K562 (cell line): ENCODE measurements at regions not wholly inside any gene's neighbourhood (a gene's known extent, or its start where the extent isn't known, plus 50 kb on each side); places are given as distances from the start of the nearest gene placed in this dataset.

Source experiments
- CSDE1 ChIP-seq, 2 experiments: fragments of 450-650 bp; IDR thresholded peaks; 2 replicates each; pipeline ENCODE4 v1.6.1; 2016; ENCODE audit warnings: mild to moderate bottlenecking in 1 of 2
- POLR2AphosphoS5 ChIP-seq: IDR thresholded peaks from 2 replicates; pipeline ENCODE4 v1.6.1; 2011; ENCODE audit warnings: mild to moderate bottlenecking, low read depth, low read length, moderate library complexity; ENCODE audit not compliant: control insufficient read depth, insufficient read depth
- SETDB1 ChIP-seq: IDR thresholded peaks from one replicate; pipeline ENCODE4 v1.6.1; 2012; ENCODE audit warnings: low read length, control low read depth, inconsistent platforms
- U2AF1 ChIP-seq: fragments of 200-400 bp; formaldehyde crosslinking; optimal IDR thresholded peaks from 2 replicates; pipeline ENCODE3; 2017; ENCODE audit warnings: mild to moderate bottlenecking, low read depth, low read length, moderate library complexity
- ZNF3 ChIP-seq: fragments of 250-450 bp; sonication (Bioruptor Pico); IDR thresholded peaks from 2 replicates; pipeline ENCODE4 v1.5.0; 2021; ENCODE audit warnings: mild to moderate bottlenecking, moderate library complexity

DNA sequence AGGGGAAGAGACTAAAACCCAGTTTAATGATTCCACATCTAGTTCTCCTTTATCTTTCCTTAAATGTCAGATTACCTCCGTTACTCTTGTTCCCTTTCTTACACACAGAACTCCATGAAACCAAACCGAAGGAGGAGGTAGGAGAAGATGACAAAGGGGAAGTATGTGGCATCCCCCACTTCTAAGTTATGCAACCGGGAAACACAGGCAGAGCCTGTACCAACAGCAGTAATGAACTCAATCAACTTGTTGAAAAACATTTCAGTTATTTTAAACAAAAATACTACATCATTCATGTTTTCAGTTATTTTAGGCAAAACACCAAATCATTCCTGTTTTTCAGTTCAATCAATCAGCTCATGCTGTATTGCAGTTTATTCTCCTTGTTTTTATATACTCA lies 101.8 kb downstream of the PCSK1 start:
- TF ChIP-seq CSDE1 (IDR thresholded peaks at IDR 0.05) (no peak), U2AF1 (no peak), POLR2AphosphoS5 (no peak), ZNF3 (CRISPR knock-in tag) (no peak), SETDB1 (no peak)
